HEK293 (cell line): ENCODE measurements at regions not wholly inside any gene's neighbourhood (a gene's known extent, or its start where the extent isn't known, plus 50 kb on each side); places are given as distances from the start of the nearest gene placed in this dataset.

ENCODE experiments used
- CTCF ChIA-PET: fragments of 350-600 bp; formaldehyde crosslinking; extraction: SDS; loops from one replicate; lab custom pipeline; 2021; ENCODE audit warnings: antibody characterized with exemption; lab: Yijun Ruan, JAX
- POLR2A ChIA-PET: fragments of 300-600 bp; formaldehyde crosslinking; extraction: SDS; loops from one replicate; lab custom pipeline; 2020; ENCODE audit warnings: antibody characterized with exemption, inconsistent platforms; lab: Yijun Ruan, JAX
- H3K27ac ChIP-seq: fragments of 200-500 bp; sonication (Bioruptor generic); 2 replicates; pipeline ENCODE4 v1.5.1; 2014; ENCODE audit warnings: low read depth, low read length, control low read depth, inconsistent platforms; ENCODE audit errors: extremely low read depth
- H3K36me3 ChIP-seq, 2 experiments: fragments of 200-500 bp in 1 of 2; sonication (Bioruptor generic) in 1 of 2; 1 replicate in 1 of 2; 2 replicates in 1 of 2; pipeline ENCODE4 v1.5.1; 2014 to 2017; ENCODE audit warnings: inconsistent platforms in 2 of 2, low read length in 2 of 2; ENCODE audit not compliant: control insufficient read depth in 2 of 2, insufficient read depth in 1 of 2
- H3K4me1 ChIP-seq: fragments of 200-500 bp; sonication (Bioruptor generic); 2 replicates; pipeline ENCODE4 v1.5.1; 2014; ENCODE audit warnings: mild to moderate bottlenecking, low read length, inconsistent platforms; ENCODE audit not compliant: control insufficient read depth, insufficient read depth
- H3K4me3 ChIP-seq: 2 replicates; pipeline ENCODE4 v1.5.1; 2011; ENCODE audit warnings: low read depth, mild to moderate bottlenecking, control low read depth, low read length, moderate library complexity
- H3K9me3 ChIP-seq: fragments of 200-500 bp; sonication (Bioruptor generic); 2 replicates; pipeline ENCODE4 v1.5.1; 2014; ENCODE audit warnings: low read depth, low read length, inconsistent platforms; ENCODE audit not compliant: control insufficient read depth, insufficient read depth
- HOXC10 ChIP-seq: sonication (generic); formaldehyde crosslinking; IDR thresholded peaks from 2 replicates; pipeline ENCODE4 v1.8.1; 2023; ENCODE audit warnings: mild to moderate bottlenecking, missing genetic modification reagents
- KLF10 ChIP-seq: fragments of 450-650 bp; IDR thresholded peaks from 2 replicates; pipeline ENCODE4 v1.5.1; 2018; ENCODE audit warnings: missing biosample characterization, mild to moderate bottlenecking, missing genetic modification characterization
- PRDM1 ChIP-seq: fragments of 450-650 bp; formaldehyde crosslinking; IDR thresholded peaks from 2 replicates; pipeline ENCODE4; 2016; ENCODE audit warnings: missing biosample characterization, missing genetic modification characterization
- REST ChIP-seq: fragments of 450-650 bp; formaldehyde crosslinking; IDR thresholded peaks from 2 replicates; pipeline ENCODE4 v1.5.1; 2016; ENCODE audit warnings: missing biosample characterization, missing genetic modification characterization
- ZBTB10 ChIP-seq: fragments of 450-650 bp; formaldehyde crosslinking; IDR thresholded peaks from 2 replicates; pipeline ENCODE4 v1.5.1; 2016; ENCODE audit warnings: missing biosample characterization, missing genetic modification characterization
- ZNF133 ChIP-seq: fragments of 450-650 bp; formaldehyde crosslinking; IDR thresholded peaks from 2 replicates; pipeline ENCODE4 v1.5.1; 2016; ENCODE audit warnings: missing biosample characterization, missing genetic modification characterization
- ZNF148 ChIP-seq: fragments of 450-650 bp; formaldehyde crosslinking; IDR thresholded peaks from 2 replicates; pipeline ENCODE4 v1.5.0; 2017; ENCODE audit warnings: missing biosample characterization, missing genetic modification characterization, borderline replicate concordance
- ZNF2 ChIP-seq: fragments of 450-650 bp; formaldehyde crosslinking; IDR thresholded peaks from 2 replicates; pipeline ENCODE4 v1.5.1; 2016; ENCODE audit warnings: missing biosample characterization, missing genetic modification characterization
- ZNF211 ChIP-seq: fragments of 450-650 bp; formaldehyde crosslinking; IDR thresholded peaks from 2 replicates; pipeline ENCODE4 v1.5.1; 2016; ENCODE audit warnings: low read depth, missing biosample characterization, missing genetic modification characterization
- ZNF48 ChIP-seq: fragments of 450-650 bp; formaldehyde crosslinking; IDR thresholded peaks from 2 replicates; pipeline ENCODE4 v1.5.1; 2016; ENCODE audit warnings: missing biosample characterization, missing genetic modification characterization
- ZNF510 ChIP-seq: fragments of 450-650 bp; formaldehyde crosslinking; IDR thresholded peaks from 2 replicates; pipeline ENCODE4 v1.5.1; 2018; ENCODE audit warnings: mild to moderate bottlenecking, missing genetic modification characterization, missing biosample characterization; ENCODE audit not compliant: insufficient replicate concordance
- ZNF521 ChIP-seq: fragments of 450-650 bp; formaldehyde crosslinking; IDR thresholded peaks from 2 replicates; pipeline ENCODE4 v1.5.1; 2017; ENCODE audit warnings: missing biosample characterization, mild to moderate bottlenecking, missing genetic modification characterization
- ZNF548 ChIP-seq: fragments of 450-650 bp; formaldehyde crosslinking; IDR thresholded peaks from 2 replicates; pipeline ENCODE4 v1.5.1; 2016; ENCODE audit warnings: missing biosample characterization, missing genetic modification characterization
- ZNF747 ChIP-seq: fragments of 450-650 bp; formaldehyde crosslinking; IDR thresholded peaks from 2 replicates; pipeline ENCODE4 v1.5.1; 2016; ENCODE audit warnings: missing biosample characterization, missing genetic modification characterization
- ZNF785 ChIP-seq: fragments of 450-650 bp; formaldehyde crosslinking; IDR thresholded peaks from 2 replicates; pipeline ENCODE4 v1.5.1; 2016; ENCODE audit warnings: missing biosample characterization, missing genetic modification characterization

- TF ChIP-seq ZBTB10 (tag by site-specific recombination) = no peak
- no peak for TF ChIP-seq ZNF2 (tag by site-specific recombination)
Observed at GRCh38 chr3:30154853-30155252, 451.5 kb upstream of the TGFBR2 start (continued).

- Histone ChIP-seq H3K36me3 (no peaks in the 10 kb centered on the region), H3K4me1 (no peaks in the 10 kb centered on the region), H3K27ac (no peak overlapping the region), H3K9me3 (no peaks in the 10 kb centered on the region), H3K4me3 (no peak overlapping the region)
- CTCF ChIA-PET = no interaction called here
- TF ChIP-seq ZNF48 (tag by site-specific recombination) = no peak
- no peak for TF ChIP-seq HOXC10 (CRISPR knock-in tag)
- no peak for TF ChIP-seq ZNF548 (tag by site-specific recombination)
- TF ChIP-seq ZNF211 (tag by site-specific recombination) = no peak
- TF ChIP-seq ZNF148 (tag by site-specific recombination) = no peak
- no peak for TF ChIP-seq ZNF521
- TF ChIP-seq ZNF510 (tag by site-specific recombination) = no peak
- TF ChIP-seq, all 188 proteins: peak for 0
- POLR2A ChIA-PET = no interaction called here
Observed at GRCh38 chr3:30155755-30156154, 450.6 kb upstream of the TGFBR2 start.

GRCh38 chr3:30156586-30157498 is 449.6 kb upstream of the TGFBR2 start:
- TF ChIP-seq ZNF785 (tag by site-specific recombination) = no peak
- TF ChIP-seq ZNF133 (tag by site-specific recombination) = no peak
- TF ChIP-seq KLF10 = no peak
- no peak for TF ChIP-seq ZNF521
- Histone ChIP-seq H3K4me3 (no peak overlapping the region), H3K36me3 (no peaks in the 10 kb centered on the region), H3K4me1 (no peaks in the 10 kb centered on the region), H3K27ac (no peak overlapping the region), H3K9me3 (no peaks in the 10 kb centered on the region)
- ChIA-PET POLR2A (interaction anchor here (0.7 kb wide), 1 partner anchor 20 kb away, joined by 3 read pairs; no protein-coding TSS in a partner anchor), CTCF (no interaction called here)

- Histone ChIP-seq H3K27ac (no peak overlapping the region), H3K4me3 (no peak overlapping the region), H3K36me3 (no peaks in the 10 kb centered on the region), H3K4me1 (no peaks in the 10 kb centered on the region), H3K9me3 (no peaks in the 10 kb centered on the region)
- ChIA-PET CTCF (no interaction called here), POLR2A (no interaction called here)
- TF ChIP-seq ZNF747 (tag by site-specific recombination) (no peak), REST (no peak), PRDM1 (tag by site-specific recombination) (peak; percentile 45; the same call in 1 of the 2 replicates)
Observed at GRCh38 chr3:30161375-30161774, 445.0 kb upstream of the TGFBR2 start.
